Nephron progenitor cell (in vitro differentiated cells): ENCODE measurements at regions not wholly inside any gene's neighbourhood (a gene's known extent, or its start where the extent isn't known, plus 50 kb on each side); places are given as distances from the start of the nearest gene placed in this dataset.

ENCODE experiments used
- DNase-seq: peaks from one replicate; pipeline ENCODE4 v3.0.0; 2021
- H3K27ac Mint-ChIP-seq: 2 replicates; pipeline ENCODE4 v1.8.0; 2021; ENCODE audit warnings: mild to moderate bottlenecking, moderate library complexity, mixed read lengths
- H3K27me3 Mint-ChIP-seq: 2 replicates; pipeline ENCODE4 v1.8.0; 2021; ENCODE audit warnings: mild to moderate bottlenecking, low read depth, mixed read lengths; ENCODE audit not compliant: poor library complexity
- H3K36me3 Mint-ChIP-seq: 2 replicates; pipeline ENCODE4 v1.8.0; 2021; ENCODE audit warnings: low read depth, mixed read lengths
- H3K4me1 Mint-ChIP-seq: 2 replicates; pipeline ENCODE4 v1.8.0; 2021; ENCODE audit warnings: mixed read lengths
- H3K4me3 Mint-ChIP-seq: 2 replicates; pipeline ENCODE4 v1.8.0; 2021; ENCODE audit warnings: mild to moderate bottlenecking, moderate library complexity, mixed read lengths
- H3K9me3 Mint-ChIP-seq: 2 replicates; pipeline ENCODE4 v1.8.0; 2021; ENCODE audit warnings: mild to moderate bottlenecking, moderate library complexity, mixed read lengths
- CTCF ChIP-seq: fragments of 200-600 bp; sonication (generic); IDR thresholded peaks from 2 replicates; pipeline ENCODE4 v1.5.0; 2021; ENCODE audit warnings: antibody characterized with exemption

DNA sequence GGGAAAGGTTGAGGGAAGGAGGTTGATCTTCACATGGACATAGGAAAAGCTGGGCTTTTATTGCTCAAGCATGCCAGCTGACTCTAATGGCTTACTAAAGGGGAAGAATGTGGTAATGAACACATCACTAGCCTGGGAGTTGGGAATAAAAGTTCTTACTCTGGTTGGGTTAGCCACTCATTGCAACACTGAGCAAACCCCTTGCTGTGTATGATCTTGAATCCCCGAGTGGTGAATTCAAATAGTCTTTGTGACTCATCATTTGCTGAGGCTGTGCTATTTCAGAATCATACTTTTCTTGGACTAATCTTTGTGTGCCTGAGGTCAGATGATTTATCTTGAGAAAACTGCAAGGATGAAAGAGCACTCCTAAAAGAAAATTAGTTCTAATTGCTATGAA is 304.1 kb upstream of the ANO5 start:
- Mint-ChIP-seq H3K4me1 (no peaks in the 10 kb centered on the region), H3K27me3 (peaks cover 4% of the 10 kb centered on the region), H3K9me3 (no peaks in the 10 kb centered on the region), H3K27ac (no peak overlapping the region), H3K36me3 (no peaks in the 10 kb centered on the region), H3K4me3 (no peak overlapping the region)
- DNase-seq, result no peak
- no peak for TF ChIP-seq CTCF

DNA sequence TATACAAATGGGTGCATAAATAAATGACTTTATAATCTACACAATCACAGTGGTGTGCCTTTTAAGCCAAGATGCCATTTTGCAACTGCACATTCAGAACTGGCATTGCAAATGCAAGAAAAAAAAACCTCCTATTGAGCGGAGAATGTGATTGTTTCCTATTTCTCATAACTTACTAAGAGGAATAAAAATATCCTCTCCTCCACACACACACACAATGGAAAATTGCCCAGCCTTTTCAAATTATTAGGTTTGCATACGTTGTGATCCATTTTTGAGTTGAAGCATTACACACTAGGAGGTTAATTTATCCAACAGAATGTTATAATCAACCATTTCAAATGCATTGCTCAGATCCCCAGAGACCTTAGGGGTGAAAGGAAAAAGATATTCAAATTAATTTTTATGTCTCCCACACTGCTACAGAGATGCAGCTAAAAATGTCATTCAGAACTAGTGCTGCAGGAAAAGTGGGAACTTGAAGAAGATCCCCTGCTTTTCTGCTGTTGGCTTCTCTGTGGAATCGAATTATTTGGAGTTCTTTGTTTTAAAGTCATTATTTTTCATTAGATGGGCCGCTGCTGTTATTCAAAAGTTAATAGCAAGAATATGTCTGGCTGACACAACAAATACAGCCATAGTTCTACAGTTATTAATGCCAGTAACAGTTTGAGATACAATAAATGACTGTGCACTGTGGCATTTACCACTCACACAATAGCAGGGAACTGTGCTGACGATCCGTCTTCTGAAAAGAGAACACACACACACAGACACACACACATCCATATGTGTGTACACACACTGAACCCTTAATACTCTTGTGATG is 299.9 kb upstream of the ANO5 start:
- Mint-ChIP-seq H3K4me1 (no peaks in the 10 kb centered on the region), H3K27ac (no peak overlapping the region)
- no peak for DNase-seq

GRCh38 chr11:21893565-21893867 is 299.4 kb upstream of the ANO5 start:
- peaks cover 4% of the 10 kb centered on the region for H3K27me3 Mint-ChIP-seq

More for the DNA sequence above, 299.9 kb upstream of the ANO5 start:
- TF ChIP-seq CTCF, result no peak
- Mint-ChIP-seq H3K4me3 (no peak overlapping the region), H3K36me3 (no peaks in the 10 kb centered on the region), H3K27me3 (peaks cover 4% of the 10 kb centered on the region), H3K9me3 (no peaks in the 10 kb centered on the region)

DNA sequence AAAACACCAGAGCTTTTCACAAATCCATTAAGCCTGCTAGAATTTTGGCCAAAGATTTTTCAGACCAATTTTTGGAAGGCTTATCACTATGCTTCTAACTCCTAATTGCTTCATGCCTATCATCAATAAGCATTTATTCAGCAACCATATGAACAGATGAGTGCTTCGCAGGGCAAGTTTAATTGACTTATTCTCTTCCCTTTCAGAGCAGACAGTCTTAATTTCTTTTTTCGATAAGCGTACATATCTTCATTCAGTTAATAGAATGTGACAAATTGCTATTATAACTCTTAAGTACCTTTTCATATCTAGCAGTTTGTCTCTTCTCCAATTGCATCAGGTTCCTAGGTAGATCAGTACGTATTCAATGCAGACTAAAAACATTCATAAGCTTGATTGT is 298.4 kb upstream of the ANO5 start:
- H3K36me3 Mint-ChIP-seq, result no peaks in the 10 kb centered on the region
- H3K27me3 Mint-ChIP-seq, result peaks cover 4% of the 10 kb centered on the region
- H3K27ac Mint-ChIP-seq, result no peak overlapping the region
- H3K4me3 Mint-ChIP-seq, result no peak overlapping the region
- no peak for TF ChIP-seq CTCF
- H3K4me1 Mint-ChIP-seq, result no peaks in the 10 kb centered on the region
- DNase-seq, result no peak
- H3K9me3 Mint-ChIP-seq, result no peaks in the 10 kb centered on the region

More at GRCh38 chr11:21893565-21893867, 299.4 kb upstream of the ANO5 start:
- no peak overlapping the region for H3K4me3 Mint-ChIP-seq
- H3K36me3 Mint-ChIP-seq, result no peaks in the 10 kb centered on the region
- H3K9me3 Mint-ChIP-seq, result no peaks in the 10 kb centered on the region
- no peak for DNase-seq
- no peak for TF ChIP-seq CTCF
- H3K27ac Mint-ChIP-seq, result no peak overlapping the region
- H3K4me1 Mint-ChIP-seq, result no peaks in the 10 kb centered on the region

DNA sequence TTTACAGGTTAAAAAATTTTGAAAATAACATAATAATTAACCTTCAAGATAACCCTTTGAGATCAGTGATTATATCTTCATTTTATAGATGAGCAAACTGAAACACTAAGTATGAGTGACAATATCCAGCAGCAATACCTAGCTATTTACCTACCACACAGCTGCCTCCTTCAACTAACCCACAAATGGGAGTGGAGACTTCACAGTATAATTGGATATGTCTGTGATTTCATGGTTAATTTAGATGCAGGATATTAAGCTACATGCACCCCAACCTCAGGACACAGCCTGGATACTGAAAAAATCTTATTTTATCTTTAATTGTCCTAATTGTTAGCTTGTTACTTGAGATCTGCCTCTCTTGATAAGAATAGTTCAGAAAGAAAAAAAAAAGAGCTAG is 297.2 kb upstream of the ANO5 start:
- Mint-ChIP-seq H3K9me3 (no peaks in the 10 kb centered on the region), H3K36me3 (no peaks in the 10 kb centered on the region), H3K27me3 (peaks cover 4% of the 10 kb centered on the region), H3K27ac (no peak overlapping the region), H3K4me1 (no peaks in the 10 kb centered on the region), H3K4me3 (no peak overlapping the region)
- no peak for DNase-seq
- TF ChIP-seq CTCF, result no peak

GRCh38 chr11:21896216-21896615 is 296.7 kb upstream of the ANO5 start:
- Mint-ChIP-seq H3K36me3 (no peaks in the 10 kb centered on the region), H3K9me3 (no peaks in the 10 kb centered on the region), H3K4me1 (no peaks in the 10 kb centered on the region), H3K27ac (no peak overlapping the region), H3K4me3 (no peak overlapping the region), H3K27me3 (no peaks in the 10 kb centered on the region)
- DNase-seq, result no peak
- TF ChIP-seq CTCF, result no peak
